GM12878 (cell line): ENCODE measurements at regions not wholly inside any gene's neighbourhood (a gene's known extent, or its start where the extent isn't known, plus 50 kb on each side); places are given as distances from the start of the nearest gene placed in this dataset.

Experiments
- ATAC-seq: fragments of 200-7000 bp; cut with Tn5 transposase; 3 replicates; pipeline ENCODE4 v1.9.1; 2020; ENCODE audit warnings: mild to moderate bottlenecking, moderate library complexity
- BruUV-seq: library from RNA; stranded (reverse); fragments of 400-500 nt; replicated peaks from 2 replicates; lab custom pipeline; 2021; lab: Mats Ljungman, UMichigan
- CTCF ChIA-PET: fragments of 300-600 bp; sonication (Branson Sonifier 250); formaldehyde crosslinking; extraction: SDS; loops from one replicate; lab custom pipeline; 2021; ENCODE audit warnings: inconsistent platforms; lab: Yijun Ruan, JAX
- POLR2A ChIA-PET: fragments of 350-600 bp; formaldehyde crosslinking; extraction: SDS; loops from one replicate; lab custom pipeline; 2021; ENCODE audit warnings: inconsistent platforms; lab: Charles Lee
- RAD21 ChIA-PET: fragments of 300-600 bp; sonication (Branson Sonifier 250); formaldehyde crosslinking; loops from one replicate; lab custom pipeline; 2023; ENCODE audit warnings: antibody characterized with exemption; ENCODE audit not compliant: unreplicated experiment; lab: Charles Lee
- SMC1A ChIA-PET: fragments of 300-600 bp; sonication (Branson Sonifier 250); formaldehyde crosslinking; loops from one replicate; lab custom pipeline; 2023; ENCODE audit not compliant: unreplicated experiment, uncharacterized antibody; lab: Charles Lee
- DNase-seq: peaks from one replicate; pipeline ENCODE4 v3.0.0-alpha.2; 2011; ENCODE audit warnings: low read depth, low spot score
- FAIRE-seq: peaks from 3 replicates; lab custom pipeline; 2011; peaks lifted over from hg19 to GRCh38; lab: Jason Lieb, UNC
- H2AFZ ChIP-seq: 2 replicates; pipeline ENCODE4 v1.6.0; 2011; ENCODE audit warnings: low read depth, low read length, control low read depth; ENCODE audit not compliant: control insufficient read depth
- H3K27ac ChIP-seq: 2 replicates; pipeline ENCODE4 v1.5.1; 2011; ENCODE audit warnings: control low read depth; ENCODE audit not compliant: control insufficient read depth, insufficient read depth
- H3K27me3 ChIP-seq, 2 experiments: replicated peaks in 1 of 2; 2 replicates each; pipeline versions ENCODE4 v1.6.0 to v1.6.1; 2011; ENCODE audit warnings: low read length in 1 of 2; ENCODE audit not compliant: control insufficient read depth in 2 of 2, insufficient read depth in 2 of 2
- H3K36me3 ChIP-seq, 2 experiments: 2 replicates each; pipeline ENCODE4 v1.5.1; 2011; ENCODE audit warnings: low read length in 1 of 2; ENCODE audit not compliant: control insufficient read depth in 2 of 2, insufficient read depth in 2 of 2
- H3K4me1 ChIP-seq: 2 replicates; pipeline ENCODE4 v1.6.1; 2011; ENCODE audit warnings: mild to moderate bottlenecking, low read length, moderate library complexity, mixed read lengths; ENCODE audit not compliant: control insufficient read depth, insufficient read depth
- H3K4me2 ChIP-seq: 2 replicates; pipeline ENCODE4 v1.6.0; 2011; ENCODE audit warnings: control low read depth; ENCODE audit not compliant: control insufficient read depth, insufficient read depth
- H3K4me3 ChIP-seq: fragments of 200-600 bp; sonication (generic); 2 replicates; pipeline ENCODE4 v1.5.1; 2016
- H3K79me2 ChIP-seq: 2 replicates; pipeline ENCODE4 v1.6.0; 2011; ENCODE audit warnings: low read length; ENCODE audit not compliant: control insufficient read depth, insufficient read depth
- H3K9ac ChIP-seq: 2 replicates; pipeline ENCODE4 v1.8.0; 2011; ENCODE audit warnings: low read length, control low read depth, mixed read lengths; ENCODE audit not compliant: control insufficient read depth, insufficient read depth
- H3K9me3 ChIP-seq: replicated peaks from 3 replicates; pipeline ENCODE4 v1.5.1; 2011; ENCODE audit warnings: mild to moderate bottlenecking, low read length; ENCODE audit not compliant: control insufficient read depth, insufficient read depth
- H4K20me1 ChIP-seq: 2 replicates; pipeline ENCODE4 v1.6.0; 2011; ENCODE audit not compliant: control insufficient read depth, insufficient read depth
- FOXM1 ChIP-seq: IDR thresholded peaks from 2 replicates; pipeline ENCODE4 v1.6.1; 2012; ENCODE audit warnings: low read depth, mild to moderate bottlenecking, inconsistent platforms, low read length, moderate library complexity
- HDGF ChIP-seq: fragments of 450-650 bp; IDR thresholded peaks from 2 replicates; pipeline ENCODE4 v1.6.1; 2016; ENCODE audit warnings: antibody characterized with exemption
- IKZF2 ChIP-seq, 2 experiments: fragments of 450-650 bp; IDR thresholded peaks; 2 replicates each; pipeline ENCODE4 v1.6.1; 2017; ENCODE audit warnings: mild to moderate bottlenecking in 2 of 2, moderate library complexity in 2 of 2
- MTA3 ChIP-seq: IDR thresholded peaks from 2 replicates; pipeline ENCODE4 v1.6.1; 2012; ENCODE audit warnings: low read length, inconsistent platforms, borderline replicate concordance
- NFYB ChIP-seq: IDR thresholded peaks from 2 replicates; pipeline ENCODE4 v1.6.1; 2011; ENCODE audit warnings: low read depth, mild to moderate bottlenecking, low read length, improper control_type of control experiment, moderate library complexity; ENCODE audit not compliant: insufficient read depth
- PAX5 ChIP-seq: IDR thresholded peaks from 2 replicates; pipeline ENCODE4 v1.6.1; 2011; ENCODE audit warnings: low read depth, low read length, borderline replicate concordance
- POLR2A ChIP-seq: IDR thresholded peaks from 2 replicates; pipeline ENCODE4 v1.6.1; 2011; ENCODE audit warnings: low read depth, mild to moderate bottlenecking, low read length
- POLR2AphosphoS5 ChIP-seq: IDR thresholded peaks from 2 replicates; pipeline ENCODE4 v1.6.1; 2011; ENCODE audit warnings: mild to moderate bottlenecking, low read length, inconsistent platforms
- SREBF2 ChIP-seq: IDR thresholded peaks from 2 replicates; pipeline ENCODE4 v1.6.1; 2012; ENCODE audit warnings: mild to moderate bottlenecking, low read length
- STAT1 ChIP-seq: fragments of 450-650 bp; conservative IDR thresholded peaks from 2 replicates; pipeline ENCODE4 v1.6.1; 2014; ENCODE audit warnings: antibody characterized with exemption, mild to moderate bottlenecking
- SUZ12 ChIP-seq: fragments of 200-600 bp; sonication (generic); IDR thresholded peaks from one replicate; pipeline ENCODE4 v1.6.1; 2018; ENCODE audit warnings: antibody characterized with exemption, mild to moderate bottlenecking; ENCODE audit not compliant: unreplicated experiment
- TBL1XR1 ChIP-seq: IDR thresholded peaks from 2 replicates; pipeline ENCODE4 v1.6.1; 2012; ENCODE audit warnings: low read depth, low read length, improper control_type of control experiment
- YY1 ChIP-seq: IDR thresholded peaks from 2 replicates; pipeline ENCODE4 v1.6.1; 2011; ENCODE audit warnings: low read depth, mild to moderate bottlenecking, low read length
- ZBED1 ChIP-seq: IDR thresholded peaks from 2 replicates; pipeline ENCODE4 v1.6.1; 2016; ENCODE audit warnings: borderline replicate concordance
- WGBS: methylation state at CpG from one replicate; pipeline ENCODE4 v1.1.6; 2016; ENCODE audit warnings: low lambda C conversion rate; ENCODE audit not compliant: insufficient replicate concordance, insufficient coverage; ENCODE audit errors: missing lambda C conversion rate; 5-methylcytosine and 5-hydroxymethylcytosine counted together
- in situ Hi-C: fragments of 300-500 bp; cut with MboI; formaldehyde crosslinking; loops from 9 replicates; pipeline ENCODE4 v1.14.3; 2018; ENCODE audit warnings: mixed read lengths
- intact Hi-C: fragments of 100-400 bp; cut with micrococcal nuclease; formaldehyde crosslinking; loops from one replicate; pipeline ENCODE4 v1.14.2; 2022; ENCODE audit not compliant: unreplicated experiment
- TF ChIP-seq, protein P1 (sequence below): fragments of 450-650 bp; IDR thresholded peaks from 2 replicates; pipeline ENCODE4 v1.6.1; 2018; ENCODE audit warnings: borderline replicate concordance, mild to moderate bottlenecking; ENCODE audit not compliant: partially characterized antibody
- TF ChIP-seq, protein P2 (sequence below): fragments of 450-650 bp; IDR thresholded peaks from 2 replicates; pipeline ENCODE4 v1.6.1; 2017; ENCODE audit warnings: low read depth, mild to moderate bottlenecking, moderate library complexity
- TF ChIP-seq, protein P3 (sequence below): fragments of 450-650 bp; IDR thresholded peaks from 2 replicates; pipeline ENCODE4 v1.6.1; 2017; ENCODE audit warnings: mild to moderate bottlenecking, low read depth, inconsistent platforms; ENCODE audit not compliant: poor library complexity, severe bottlenecking
- TF ChIP-seq, protein P4 (sequence below): fragments of 450-650 bp; formaldehyde crosslinking; IDR thresholded peaks from 2 replicates; pipeline ENCODE4 v1.4.0; 2020; ENCODE audit warnings: mild to moderate bottlenecking, moderate library complexity

DNA sequence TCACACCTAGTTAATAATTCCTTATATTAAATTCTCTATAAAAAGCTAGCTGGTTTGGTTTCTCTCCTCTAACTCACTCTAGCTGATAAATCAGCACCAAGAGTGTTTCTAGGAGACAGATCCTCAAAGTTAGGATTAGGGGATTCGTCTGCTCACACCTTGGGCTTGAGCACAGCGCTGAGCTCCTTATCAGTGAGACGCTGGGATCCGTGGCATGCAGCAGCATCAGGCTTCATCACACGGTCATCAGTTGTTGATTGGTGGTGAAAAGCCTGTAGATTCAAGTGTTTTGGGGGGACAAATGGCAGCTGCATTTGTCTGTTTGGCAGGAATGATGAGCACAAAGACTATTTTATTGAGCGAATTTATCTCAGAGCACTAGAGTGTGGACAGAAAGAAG, 72.6 kb upstream of the MC2R start:
- no peaks in the 10 kb centered on the region for H3K36me3 ChIP-seq
- H2AFZ ChIP-seq, result no peak overlapping the region
- no peak overlapping the region for H3K27ac ChIP-seq
- H3K9me3 ChIP-seq, result no peaks in the 10 kb centered on the region
- DNase-seq, result no peak
- FAIRE-seq, result no peak
- H3K4me1 ChIP-seq, result no peaks in the 10 kb centered on the region
- H3K27me3 ChIP-seq, result no peaks in the 10 kb centered on the region
- SMC1A ChIA-PET, result no interaction called here
- CTCF ChIA-PET, result no interaction called here
- RAD21 ChIA-PET, result no interaction called here
- H3K79me2 ChIP-seq, result no peaks in the 10 kb centered on the region
- BruUV-seq, result no TSS peak
- H3K4me3 ChIP-seq, result no peak overlapping the region
- no peak for ATAC-seq
- H3K4me2 ChIP-seq, result no peak overlapping the region
- no peaks in the 10 kb centered on the region for H4K20me1 ChIP-seq
- in situ Hi-C loops (no loop called here), intact Hi-C loops (no loop called here)
- 24% methylated on average over 6 of the region's 6 CpGs for WGBS
- TF ChIP-seq STAT1 (no peak), IKZF2 (IDR thresholded peaks at IDR 0.05) (no peak), TBL1XR1 (no peak), SUZ12 (no peak), PAX5 (no peak), ZBED1 (no peak), POLR2A (no peak), HDGF (no peak), SREBF2 (no peak), YY1 (no peak), MTA3 (no peak), FOXM1 (no peak), POLR2AphosphoS5 (no peak), NFYB (no peak)
- TF ChIP-seq, protein P1, sequence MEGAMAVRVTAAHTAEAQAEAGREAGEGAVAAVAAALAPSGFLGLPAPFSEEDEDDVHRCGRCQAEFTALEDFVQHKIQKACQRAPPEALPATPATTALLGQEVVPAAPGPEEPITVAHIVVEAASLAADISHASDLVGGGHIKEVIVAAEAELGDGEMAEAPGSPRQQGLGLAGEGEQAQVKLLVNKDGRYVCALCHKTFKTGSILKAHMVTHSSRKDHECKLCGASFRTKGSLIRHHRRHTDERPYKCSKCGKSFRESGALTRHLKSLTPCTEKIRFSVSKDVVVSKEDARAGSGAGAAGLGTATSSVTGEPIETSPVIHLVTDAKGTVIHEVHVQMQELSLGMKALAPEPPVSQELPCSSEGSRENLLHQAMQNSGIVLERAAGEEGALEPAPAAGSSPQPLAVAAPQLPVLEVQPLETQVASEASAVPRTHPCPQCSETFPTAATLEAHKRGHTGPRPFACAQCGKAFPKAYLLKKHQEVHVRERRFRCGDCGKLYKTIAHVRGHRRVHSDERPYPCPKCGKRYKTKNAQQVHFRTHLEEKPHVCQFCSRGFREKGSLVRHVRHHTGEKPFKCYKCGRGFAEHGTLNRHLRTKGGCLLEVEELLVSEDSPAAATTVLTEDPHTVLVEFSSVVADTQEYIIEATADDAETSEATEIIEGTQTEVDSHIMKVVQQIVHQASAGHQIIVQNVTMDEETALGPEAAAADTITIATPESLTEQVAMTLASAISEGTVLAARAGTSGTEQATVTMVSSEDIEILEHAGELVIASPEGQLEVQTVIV, result no peak
- TF ChIP-seq, protein P2, sequence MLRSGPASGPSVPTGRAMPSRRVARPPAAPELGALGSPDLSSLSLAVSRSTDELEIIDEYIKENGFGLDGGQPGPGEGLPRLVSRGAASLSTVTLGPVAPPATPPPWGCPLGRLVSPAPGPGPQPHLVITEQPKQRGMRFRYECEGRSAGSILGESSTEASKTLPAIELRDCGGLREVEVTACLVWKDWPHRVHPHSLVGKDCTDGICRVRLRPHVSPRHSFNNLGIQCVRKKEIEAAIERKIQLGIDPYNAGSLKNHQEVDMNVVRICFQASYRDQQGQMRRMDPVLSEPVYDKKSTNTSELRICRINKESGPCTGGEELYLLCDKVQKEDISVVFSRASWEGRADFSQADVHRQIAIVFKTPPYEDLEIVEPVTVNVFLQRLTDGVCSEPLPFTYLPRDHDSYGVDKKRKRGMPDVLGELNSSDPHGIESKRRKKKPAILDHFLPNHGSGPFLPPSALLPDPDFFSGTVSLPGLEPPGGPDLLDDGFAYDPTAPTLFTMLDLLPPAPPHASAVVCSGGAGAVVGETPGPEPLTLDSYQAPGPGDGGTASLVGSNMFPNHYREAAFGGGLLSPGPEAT, result no peak
- TF ChIP-seq, protein P3, sequence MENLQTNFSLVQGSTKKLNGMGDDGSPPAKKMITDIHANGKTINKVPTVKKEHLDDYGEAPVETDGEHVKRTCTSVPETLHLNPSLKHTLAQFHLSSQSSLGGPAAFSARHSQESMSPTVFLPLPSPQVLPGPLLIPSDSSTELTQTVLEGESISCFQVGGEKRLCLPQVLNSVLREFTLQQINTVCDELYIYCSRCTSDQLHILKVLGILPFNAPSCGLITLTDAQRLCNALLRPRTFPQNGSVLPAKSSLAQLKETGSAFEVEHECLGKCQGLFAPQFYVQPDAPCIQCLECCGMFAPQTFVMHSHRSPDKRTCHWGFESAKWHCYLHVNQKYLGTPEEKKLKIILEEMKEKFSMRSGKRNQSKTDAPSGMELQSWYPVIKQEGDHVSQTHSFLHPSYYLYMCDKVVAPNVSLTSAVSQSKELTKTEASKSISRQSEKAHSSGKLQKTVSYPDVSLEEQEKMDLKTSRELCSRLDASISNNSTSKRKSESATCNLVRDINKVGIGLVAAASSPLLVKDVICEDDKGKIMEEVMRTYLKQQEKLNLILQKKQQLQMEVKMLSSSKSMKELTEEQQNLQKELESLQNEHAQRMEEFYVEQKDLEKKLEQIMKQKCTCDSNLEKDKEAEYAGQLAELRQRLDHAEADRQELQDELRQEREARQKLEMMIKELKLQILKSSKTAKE, result no peak
- TF ChIP-seq, protein P4, sequence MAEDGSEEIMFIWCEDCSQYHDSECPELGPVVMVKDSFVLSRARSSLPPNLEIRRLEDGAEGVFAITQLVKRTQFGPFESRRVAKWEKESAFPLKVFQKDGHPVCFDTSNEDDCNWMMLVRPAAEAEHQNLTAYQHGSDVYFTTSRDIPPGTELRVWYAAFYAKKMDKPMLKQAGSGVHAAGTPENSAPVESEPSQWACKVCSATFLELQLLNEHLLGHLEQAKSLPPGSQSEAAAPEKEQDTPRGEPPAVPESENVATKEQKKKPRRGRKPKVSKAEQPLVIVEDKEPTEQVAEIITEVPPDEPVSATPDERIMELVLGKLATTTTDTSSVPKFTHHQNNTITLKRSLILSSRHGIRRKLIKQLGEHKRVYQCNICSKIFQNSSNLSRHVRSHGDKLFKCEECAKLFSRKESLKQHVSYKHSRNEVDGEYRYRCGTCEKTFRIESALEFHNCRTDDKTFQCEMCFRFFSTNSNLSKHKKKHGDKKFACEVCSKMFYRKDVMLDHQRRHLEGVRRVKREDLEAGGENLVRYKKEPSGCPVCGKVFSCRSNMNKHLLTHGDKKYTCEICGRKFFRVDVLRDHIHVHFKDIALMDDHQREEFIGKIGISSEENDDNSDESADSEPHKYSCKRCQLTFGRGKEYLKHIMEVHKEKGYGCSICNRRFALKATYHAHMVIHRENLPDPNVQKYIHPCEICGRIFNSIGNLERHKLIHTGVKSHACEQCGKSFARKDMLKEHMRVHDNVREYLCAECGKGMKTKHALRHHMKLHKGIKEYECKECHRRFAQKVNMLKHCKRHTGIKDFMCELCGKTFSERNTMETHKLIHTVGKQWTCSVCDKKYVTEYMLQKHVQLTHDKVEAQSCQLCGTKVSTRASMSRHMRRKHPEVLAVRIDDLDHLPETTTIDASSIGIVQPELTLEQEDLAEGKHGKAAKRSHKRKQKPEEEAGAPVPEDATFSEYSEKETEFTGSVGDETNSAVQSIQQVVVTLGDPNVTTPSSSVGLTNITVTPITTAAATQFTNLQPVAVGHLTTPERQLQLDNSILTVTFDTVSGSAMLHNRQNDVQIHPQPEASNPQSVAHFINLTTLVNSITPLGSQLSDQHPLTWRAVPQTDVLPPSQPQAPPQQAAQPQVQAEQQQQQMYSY (CRISPR knock-in tag), result no peak
- POLR2A ChIA-PET, result no interaction called here
- no peak overlapping the region for H3K9ac ChIP-seq
